Stimulated activated CD4-positive, alpha-beta T cell treated with anti-CD3 and anti-CD28 coated beads, Interleukin-4, amount 100 ng/mL, for 1 hour (primary cell): ENCODE measurements at regions not wholly inside any gene's neighbourhood (a gene's known extent, or its start where the extent isn't known, plus 50 kb on each side); places are given as distances from the start of the nearest gene placed in this dataset.

Experiments
- DNase-seq: peaks from one replicate; pipeline ENCODE4 v3.0.0-alpha.2; 2020

GRCh38 chr13:50699874-50700663 is 143.4 kb downstream of the DLEU7 start:
- no peak for DNase-seq

GRCh38 chr13:50700664-50701305 is 142.7 kb downstream of the DLEU7 start:
- DNase-seq: no peak

- DNase-seq: no peak
Observed at GRCh38 chr13:50701469-50701868, 142.0 kb downstream of the DLEU7 start.

GRCh38 chr13:50706505-50706904 is 137.0 kb downstream of the DLEU7 start:
- DNase-seq: no peak

GRCh38 chr13:50707628-50708027 is 135.9 kb downstream of the DLEU7 start:
- DNase-seq: no peak

- no peak for DNase-seq
Observed at GRCh38 chr13:50708461-50708860, 135.0 kb downstream of the DLEU7 start.

GRCh38 chr13:50709058-50709457 is 134.4 kb downstream of the DLEU7 start:
- DNase-seq: no peak

GRCh38 chr13:50711131-50711815 is 132.2 kb downstream of the DLEU7 start:
- no peak for DNase-seq

GRCh38 chr13:50711996-50712395 is 131.5 kb downstream of the DLEU7 start:
- no peak for DNase-seq

GRCh38 chr13:50712456-50712855 is 131.0 kb downstream of the DLEU7 start:
- DNase-seq: no peak

- no peak for DNase-seq
Observed at GRCh38 chr13:50712881-50713280, 130.6 kb downstream of the DLEU7 start.

GRCh38 chr13:50713523-50714248 is 129.8 kb downstream of the DLEU7 start:
- no peak for DNase-seq

GRCh38 chr13:50714891-50715290 is 128.6 kb downstream of the DLEU7 start:
- DNase-seq: no peak

- no peak for DNase-seq
Observed at GRCh38 chr13:50715402-50716146, 127.9 kb downstream of the DLEU7 start.

- no peak for DNase-seq
Observed at GRCh38 chr13:50720861-50721671, 122.4 kb downstream of the DLEU7 start.

- no peak for DNase-seq
Observed at GRCh38 chr13:50721672-50721992, 121.9 kb downstream of the DLEU7 start.

- no peak for DNase-seq
Observed at GRCh38 chr13:50722440-50723125, 120.9 kb downstream of the DLEU7 start.

- no peak for DNase-seq
Observed at GRCh38 chr13:50724438-50724837, 119.1 kb downstream of the DLEU7 start.

GRCh38 chr13:50724913-50725312 is 118.6 kb downstream of the DLEU7 start:
- no peak for DNase-seq

GRCh38 chr13:50726164-50726563 is 117.3 kb downstream of the DLEU7 start:
- DNase-seq: no peak

GRCh38 chr13:50729177-50729576 is 114.3 kb downstream of the DLEU7 start:
- DNase-seq: no peak
